ENCODE measurements at regions not wholly inside any gene's neighbourhood (a gene's known extent, or its start where the extent isn't known, plus 50 kb on each side); places are given as distances from the start of the nearest gene placed in this dataset.

DNA sequence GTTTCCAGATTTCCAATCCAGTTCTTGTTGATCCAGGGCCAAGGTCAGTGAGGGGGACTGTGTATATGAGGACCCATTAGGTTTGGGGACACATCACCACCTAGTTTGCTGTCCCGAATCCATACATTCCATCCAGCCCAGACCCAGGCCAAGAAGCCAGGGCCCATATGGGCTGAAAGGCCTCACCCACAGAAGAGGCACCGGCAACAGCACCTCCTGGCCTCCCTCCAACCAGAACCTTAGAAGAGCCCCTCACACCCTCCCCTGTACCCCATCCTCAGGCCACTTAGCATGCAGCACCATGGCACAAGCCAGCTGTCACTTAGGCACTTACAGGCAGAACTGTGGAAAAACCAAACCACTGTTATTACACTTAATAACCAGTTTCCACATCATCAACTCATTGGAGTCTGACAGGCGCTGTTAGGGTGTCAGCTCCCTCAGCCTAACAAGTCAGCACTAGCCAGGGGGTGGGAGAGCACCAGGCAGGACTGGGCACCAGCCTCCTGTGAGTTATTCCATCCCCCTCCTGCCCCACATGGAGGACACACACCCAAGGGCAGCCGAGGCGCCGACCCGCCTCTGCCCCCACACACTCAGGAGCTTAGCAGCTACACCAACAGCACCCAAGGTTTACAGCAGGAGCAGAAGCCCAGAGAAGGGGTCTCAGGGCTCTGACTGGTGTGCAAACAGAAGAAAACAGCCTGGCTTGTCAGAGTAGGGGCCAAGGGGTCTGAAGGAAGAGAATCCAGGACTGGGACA, 132.0 kb downstream of the BUD13 start:
- no peak overlapping the region for H3K4me3 ChIP-seq (ENCODE audit: low read length)
- no peaks in the 10 kb centered on the region for H3K27me3 ChIP-seq (ENCODE audit: control insufficient read depth, insufficient read depth)
- H3K4me1 ChIP-seq (ENCODE audit: control insufficient read depth, insufficient read depth, low read length): no peaks in the 10 kb centered on the region
- WGBS: 83% methylated on average over 7 of the region's 7 CpGs
- no peak overlapping the region for H3K27ac ChIP-seq (ENCODE audit: low read length)
- DNase-seq (no peak), ATAC-seq (no peak)
- intact Hi-C loops (cut with DNase I): loop anchor here in 2 of 4 donors (10.0 kb wide), 1 partner anchor 186 kb away; no protein-coding TSS in a partner anchor
- no peaks in the 10 kb centered on the region for H3K9me3 ChIP-seq (ENCODE audit: control insufficient read depth, low read length)

DNA sequence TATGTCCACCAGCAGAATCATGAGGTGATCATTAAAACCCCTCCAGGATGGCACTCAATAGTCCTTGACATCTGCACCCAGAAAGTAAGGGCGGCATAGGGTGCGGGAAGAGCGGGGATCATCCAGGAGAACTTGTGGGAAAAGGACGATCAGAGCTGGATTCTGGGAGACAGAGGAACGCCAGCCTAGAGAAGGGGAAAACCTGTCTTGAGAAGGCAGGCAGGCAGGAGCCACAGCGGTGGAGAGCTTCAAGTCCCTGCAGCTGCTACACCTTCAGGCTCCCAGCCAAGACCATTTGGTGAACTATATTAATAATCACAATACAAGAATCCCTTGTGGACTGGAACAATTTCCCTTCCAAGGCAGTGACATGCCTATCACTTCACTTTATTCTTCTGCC, 134.3 kb downstream of the BUD13 start:
- Histone ChIP-seq H3K27ac (ENCODE audit: low read length) (no peak overlapping the region), H3K4me3 (ENCODE audit: low read length) (no peak overlapping the region), H3K27me3 (ENCODE audit: control insufficient read depth, insufficient read depth) (no peaks in the 10 kb centered on the region), H3K9me3 (ENCODE audit: control insufficient read depth, low read length) (no peaks in the 10 kb centered on the region), H3K4me1 (ENCODE audit: control insufficient read depth, insufficient read depth, low read length) (no peaks in the 10 kb centered on the region)
- no peak for DNase-seq
- no peak for ATAC-seq
- WGBS: 77% methylated on average over 6 of the region's 6 CpGs
- intact Hi-C loops (cut with DNase I): loop anchor here in 1 of 4 donors (10.0 kb wide), 1 partner anchor 184 kb away; no protein-coding TSS in a partner anchor

DNA sequence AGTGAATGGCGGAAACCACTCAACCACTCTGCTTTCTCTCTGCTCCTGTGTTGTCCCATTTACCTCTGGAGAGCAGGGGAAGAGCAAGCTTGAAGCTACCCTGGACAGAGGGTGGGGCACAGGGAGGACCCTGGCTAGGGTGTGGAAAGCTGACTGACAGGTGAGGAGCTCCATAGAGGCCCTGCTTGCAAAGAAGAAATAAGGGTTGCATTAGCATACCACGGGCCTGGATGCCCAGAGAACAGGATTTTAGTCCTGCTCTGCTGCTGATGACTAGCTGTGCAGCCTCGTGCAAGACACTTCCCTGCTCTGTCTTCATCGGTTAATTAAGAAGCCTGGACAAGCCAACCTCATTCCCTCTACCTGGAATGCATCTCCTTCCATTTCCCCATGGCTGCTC, 135.0 kb downstream of the BUD13 start:
- no peaks in the 10 kb centered on the region for H3K9me3 ChIP-seq (ENCODE audit: control insufficient read depth, low read length)
- H3K27ac ChIP-seq (ENCODE audit: low read length): no peak overlapping the region
- DNase-seq (no peak), ATAC-seq (no peak)
- intact Hi-C loops (cut with DNase I): loop anchor here in 1 of 4 donors (10.0 kb wide), 1 partner anchor 183 kb away; no protein-coding TSS in a partner anchor
- no peaks in the 10 kb centered on the region for H3K4me1 ChIP-seq (ENCODE audit: control insufficient read depth, insufficient read depth, low read length)
- H3K4me3 ChIP-seq (ENCODE audit: low read length): no peak overlapping the region
- 65% methylated on average over 4 of the region's 4 CpGs for WGBS
- H3K27me3 ChIP-seq (ENCODE audit: control insufficient read depth, insufficient read depth): no peaks in the 10 kb centered on the region

DNA sequence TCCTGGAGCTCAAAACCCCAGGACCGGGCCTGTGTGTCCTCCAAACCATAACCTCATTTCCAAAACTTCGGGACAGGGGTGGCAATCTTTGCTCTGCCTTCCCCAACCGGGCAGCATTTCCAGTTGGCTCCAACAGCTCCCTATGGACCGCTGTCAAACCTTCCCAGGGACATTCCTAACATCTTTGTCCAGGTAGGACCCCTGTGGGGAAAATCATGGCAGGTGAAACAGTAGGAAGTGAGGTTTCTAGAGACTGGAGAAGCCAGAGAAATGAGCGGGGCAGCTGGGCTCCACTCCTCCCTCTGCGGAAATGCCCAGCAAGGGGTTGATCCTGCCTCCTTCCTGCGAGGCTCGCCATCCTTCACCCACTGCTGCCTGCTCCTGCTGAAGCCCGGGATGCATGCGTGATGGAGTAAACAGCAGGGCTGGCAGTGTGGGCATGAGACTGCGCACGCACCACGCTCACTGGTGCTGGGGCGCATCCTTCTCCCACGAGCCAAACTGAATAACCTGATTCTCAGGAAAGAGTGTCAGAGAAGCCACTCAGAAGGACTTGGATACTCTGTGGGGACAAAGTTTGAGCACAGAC, 136.4 kb downstream of the BUD13 start:
- ATAC-seq (no peak), DNase-seq (no peak)
- H3K27me3 ChIP-seq (ENCODE audit: control insufficient read depth, insufficient read depth): no peaks in the 10 kb centered on the region
- H3K4me3 ChIP-seq (ENCODE audit: low read length): no peak overlapping the region
- intact Hi-C loops (cut with DNase I): loop anchor here in 1 of 4 donors (10.0 kb wide), 1 partner anchor 182 kb away; no protein-coding TSS in a partner anchor
- 78% methylated on average over 15 of the region's 15 CpGs for WGBS
- H3K4me1 ChIP-seq (ENCODE audit: control insufficient read depth, insufficient read depth, low read length): no peaks in the 10 kb centered on the region
- H3K27ac ChIP-seq (ENCODE audit: low read length): no peak overlapping the region
- no peaks in the 10 kb centered on the region for H3K9me3 ChIP-seq (ENCODE audit: control insufficient read depth, low read length)

DNA sequence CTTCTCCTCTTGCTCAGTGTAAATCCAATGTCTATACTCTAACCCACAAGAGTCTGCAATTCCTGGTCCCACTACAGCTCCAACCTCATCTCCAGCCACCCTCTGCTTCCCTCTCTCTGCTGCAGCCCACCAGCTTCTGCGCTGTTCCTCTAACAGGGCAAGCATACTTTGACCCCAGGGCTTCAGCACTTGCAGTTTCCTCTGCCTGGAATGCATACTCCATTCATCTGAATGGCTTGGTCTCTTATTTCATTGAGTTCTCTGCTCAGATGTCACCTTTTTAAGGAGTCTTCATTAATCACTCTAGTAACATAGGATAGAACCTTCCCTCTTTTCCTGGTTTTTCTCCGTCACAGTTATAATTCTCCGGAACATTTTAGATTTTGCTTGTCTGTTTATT, 141.6 kb downstream of the BUD13 start:
- Histone ChIP-seq H3K27ac (ENCODE audit: low read length) (no peak overlapping the region), H3K9me3 (ENCODE audit: control insufficient read depth, low read length) (no peaks in the 10 kb centered on the region), H3K4me3 (ENCODE audit: low read length) (no peak overlapping the region), H3K27me3 (ENCODE audit: control insufficient read depth, insufficient read depth) (no peaks in the 10 kb centered on the region), H3K4me1 (ENCODE audit: control insufficient read depth, insufficient read depth, low read length) (no peaks in the 10 kb centered on the region)
- intact Hi-C loops (cut with DNase I): loop anchor here in 1 of 4 donors (10.0 kb wide), 1 partner anchor 176 kb away; no protein-coding TSS in a partner anchor
- 61% methylated on average over 3 of the region's 3 CpGs for WGBS
- DNase-seq (no peak), ATAC-seq (no peak)

DNA sequence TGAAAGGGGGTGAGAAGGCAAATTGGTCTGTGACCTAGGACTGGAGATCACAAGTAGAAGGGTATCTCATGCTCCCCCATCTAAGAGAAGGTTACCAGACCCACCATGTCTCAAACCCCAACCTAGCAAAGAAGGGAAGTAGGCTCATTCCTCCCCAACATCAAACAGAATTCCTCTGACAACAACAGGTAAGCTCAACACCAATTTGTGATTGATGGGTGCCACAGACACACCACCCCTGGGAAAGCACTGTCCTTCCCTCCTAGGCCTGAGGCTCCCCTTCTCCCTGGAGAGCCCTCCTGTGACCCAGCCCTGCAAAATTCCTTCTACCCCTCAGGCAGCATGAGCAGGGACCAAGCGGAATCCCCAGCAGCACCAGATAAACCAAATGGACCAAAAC, 154.3 kb downstream of the BUD13 start:
- Histone ChIP-seq H3K4me3 (ENCODE audit: low read length) (no peak overlapping the region), H3K27me3 (ENCODE audit: control insufficient read depth, insufficient read depth) (no peaks in the 10 kb centered on the region), H3K4me1 (ENCODE audit: control insufficient read depth, insufficient read depth, low read length) (no peaks in the 10 kb centered on the region), H3K27ac (ENCODE audit: low read length) (no peak overlapping the region), H3K9me3 (ENCODE audit: control insufficient read depth, low read length) (no peaks in the 10 kb centered on the region)
- WGBS: 84% methylated on average over 1 of the region's 1 CpG
- DNase-seq (no peak), ATAC-seq (no peak)
- intact Hi-C loops (cut with DNase I): no loop called here

DNA sequence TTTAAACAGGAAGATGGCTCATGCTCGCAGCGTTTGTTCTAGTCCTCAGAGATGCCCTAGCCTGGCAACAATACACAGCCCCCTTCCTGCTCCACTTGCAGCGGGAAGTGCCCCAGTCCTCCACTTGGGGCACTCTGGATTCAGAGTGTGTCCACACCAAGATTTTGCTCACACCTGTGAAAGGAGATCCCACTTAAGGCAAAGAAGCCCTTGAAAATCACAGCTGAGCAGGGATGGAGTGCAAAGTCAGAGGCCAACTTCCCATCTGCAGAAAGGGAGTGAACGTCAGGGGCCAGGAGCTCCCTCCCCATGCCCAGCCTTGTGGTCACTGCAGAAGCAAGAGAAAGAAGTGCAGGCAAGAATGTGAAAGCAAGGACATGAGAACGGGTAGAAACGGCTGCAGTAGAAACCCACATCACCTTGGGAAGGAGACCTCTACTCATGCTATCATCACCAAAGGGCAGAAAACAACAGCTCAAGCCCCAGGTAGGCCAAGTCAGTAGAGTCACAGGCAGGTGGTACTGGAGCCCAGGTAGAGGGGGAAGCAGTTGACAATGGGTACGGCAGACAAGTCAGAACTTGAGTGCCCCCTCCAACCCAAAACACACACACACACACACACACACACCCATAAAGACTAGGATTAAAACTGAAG, 157.4 kb downstream of the BUD13 start:
- Histone ChIP-seq H3K4me3 (ENCODE audit: low read length) (no peak overlapping the region), H3K9me3 (ENCODE audit: control insufficient read depth, low read length) (no peaks in the 10 kb centered on the region), H3K27ac (ENCODE audit: low read length) (no peak overlapping the region), H3K27me3 (ENCODE audit: control insufficient read depth, insufficient read depth) (no peaks in the 10 kb centered on the region), H3K4me1 (ENCODE audit: control insufficient read depth, insufficient read depth, low read length) (no peaks in the 10 kb centered on the region)
- DNase-seq: no peak
- intact Hi-C loops (cut with DNase I): no loop called here
- no peak for ATAC-seq
- WGBS: 66% methylated on average over 7 of the region's 7 CpGs

DNA sequence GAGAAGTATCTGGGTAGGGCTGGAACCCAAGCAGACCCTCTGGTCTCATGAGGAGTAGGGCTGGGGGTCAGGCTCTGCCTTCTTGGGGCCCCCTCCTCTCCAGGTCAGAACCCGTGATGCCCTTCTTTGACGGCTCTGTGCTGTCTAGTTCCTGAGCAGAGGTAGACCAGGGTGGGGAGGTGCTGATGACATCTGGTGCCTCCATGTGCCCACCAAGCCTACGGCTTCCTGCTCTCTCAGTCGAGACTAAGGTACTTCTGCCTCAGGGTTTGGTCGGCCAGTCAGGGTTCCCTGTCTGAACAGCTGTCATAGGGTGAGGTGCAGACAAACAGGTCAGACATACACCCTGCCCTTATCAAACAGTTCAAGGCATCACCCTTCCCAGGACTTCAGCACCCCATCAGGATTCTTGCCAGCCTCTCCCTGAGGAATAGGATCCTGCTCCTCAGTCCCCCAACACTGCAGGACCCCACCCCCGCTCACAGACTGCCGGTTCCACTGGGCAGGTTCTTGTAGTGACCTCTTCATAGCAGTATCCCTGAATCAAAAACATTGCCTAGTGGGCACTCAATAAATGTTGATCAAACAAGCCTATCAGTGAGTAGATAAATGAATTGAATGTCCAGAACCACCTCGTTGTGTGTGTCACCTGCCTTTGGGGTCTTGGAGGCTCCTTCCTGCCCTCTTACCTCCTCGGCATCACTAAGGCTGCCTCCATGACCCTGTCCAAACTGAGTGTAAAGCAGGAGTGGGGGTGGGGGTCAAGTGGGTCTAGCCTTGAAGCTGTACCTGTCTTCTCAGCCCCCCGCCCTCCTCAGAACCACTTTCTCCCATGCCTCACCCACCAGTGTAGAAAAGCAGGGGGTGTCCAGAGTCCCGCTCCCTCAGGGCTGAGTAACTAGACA, 158.2 kb downstream of the BUD13 start:
- intact Hi-C loops (cut with DNase I): no loop called here
- DNase-seq (no peak), ATAC-seq (no peak)
- H3K27ac ChIP-seq (ENCODE audit: low read length): no peak overlapping the region
- no peaks in the 10 kb centered on the region for H3K9me3 ChIP-seq (ENCODE audit: control insufficient read depth, low read length)
- no peaks in the 10 kb centered on the region for H3K27me3 ChIP-seq (ENCODE audit: control insufficient read depth, insufficient read depth)
- no peak overlapping the region for H3K4me3 ChIP-seq (ENCODE audit: low read length)
- no peaks in the 10 kb centered on the region for H3K4me1 ChIP-seq (ENCODE audit: control insufficient read depth, insufficient read depth, low read length)
- 74% methylated on average over 11 of the region's 11 CpGs for WGBS

DNA sequence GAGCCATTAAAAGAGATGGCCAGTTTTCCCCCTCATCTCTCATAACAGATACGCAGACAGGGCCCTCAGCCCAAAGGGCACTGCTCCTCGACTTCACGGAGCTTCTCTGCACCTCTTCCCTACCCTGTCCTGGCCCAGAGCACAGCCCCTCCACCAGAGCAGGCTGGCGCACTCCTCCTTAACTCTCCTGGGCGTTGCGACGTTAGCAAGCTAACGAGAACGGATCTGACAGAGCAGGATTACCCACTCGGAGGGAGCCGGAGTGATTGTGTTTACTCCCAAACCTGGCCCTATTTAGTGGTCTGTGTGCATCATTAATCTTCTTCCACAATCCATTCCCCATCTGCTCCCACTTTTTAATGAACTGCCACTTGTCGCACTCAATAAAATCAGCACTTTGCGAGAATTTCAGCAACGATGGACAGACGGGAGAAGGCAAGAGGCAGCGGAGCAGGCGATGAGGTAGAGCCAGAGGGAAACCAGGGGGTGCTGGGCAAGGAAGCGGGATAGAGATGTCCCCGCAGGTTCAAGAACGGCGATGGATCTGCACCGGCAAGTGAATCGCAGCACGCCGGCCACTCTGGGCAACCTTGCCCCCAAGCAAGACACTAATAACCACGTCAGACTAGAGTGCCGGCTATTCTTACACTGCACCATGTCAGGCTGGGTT, 159.4 kb downstream of the BUD13 start:
- H3K4me3 ChIP-seq (ENCODE audit: low read length): no peak overlapping the region
- H3K4me1 ChIP-seq (ENCODE audit: control insufficient read depth, insufficient read depth, low read length): no peaks in the 10 kb centered on the region
- WGBS: 78% methylated on average over 27 of the region's 27 CpGs
- DNase-seq (no peak), ATAC-seq (no peak)
- H3K9me3 ChIP-seq (ENCODE audit: control insufficient read depth, low read length): no peaks in the 10 kb centered on the region
- intact Hi-C loops (cut with DNase I): no loop called here
- H3K27ac ChIP-seq (ENCODE audit: low read length): no peak overlapping the region
- no peaks in the 10 kb centered on the region for H3K27me3 ChIP-seq (ENCODE audit: control insufficient read depth, insufficient read depth)

DNA sequence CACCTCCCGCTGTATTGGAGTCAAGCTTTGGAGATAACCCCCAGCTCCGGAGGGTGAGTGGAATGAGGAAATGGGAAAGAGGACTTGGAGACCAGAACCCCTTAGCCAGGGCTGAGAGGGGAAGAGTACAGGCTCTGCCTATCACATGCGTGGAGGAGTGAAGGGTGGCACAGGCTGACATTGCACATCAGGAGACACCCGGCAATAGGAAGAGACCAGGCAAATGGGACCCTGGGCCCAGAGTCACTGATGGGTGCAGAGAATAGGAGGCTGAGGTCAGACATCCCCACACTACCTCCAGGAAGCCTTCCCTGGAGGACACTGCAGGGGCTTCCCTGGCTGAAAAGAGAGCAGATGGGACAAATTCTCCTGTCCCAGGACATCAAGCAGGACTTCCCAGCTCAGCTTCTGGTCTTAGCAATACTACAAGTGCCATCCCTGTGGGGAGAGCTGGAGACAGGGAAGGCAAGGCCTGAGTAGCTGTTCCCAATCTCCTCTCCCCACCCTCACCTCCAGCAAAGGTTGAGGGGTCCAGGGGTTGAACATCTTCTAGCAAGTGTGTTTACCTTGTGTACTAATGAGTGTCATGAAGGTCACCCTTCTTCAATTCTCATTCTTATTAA, 160.7 kb downstream of the BUD13 start:
- Histone ChIP-seq H3K4me1 (ENCODE audit: control insufficient read depth, insufficient read depth, low read length) (no peaks in the 10 kb centered on the region), H3K27ac (ENCODE audit: low read length) (no peak overlapping the region), H3K27me3 (ENCODE audit: control insufficient read depth, insufficient read depth) (no peaks in the 10 kb centered on the region), H3K4me3 (ENCODE audit: low read length) (no peak overlapping the region), H3K9me3 (ENCODE audit: control insufficient read depth, low read length) (no peaks in the 10 kb centered on the region)
- no peak for DNase-seq
- intact Hi-C loops (cut with DNase I): no loop called here
- ATAC-seq: no peak
- 52% methylated on average over 4 of the region's 4 CpGs for WGBS

Data from right cardiac atrium (tissue), 5 donors.